Activated CD4-positive, CD25-positive, alpha-beta regulatory T cell (primary cell): ENCODE measurements at regions not wholly inside any gene's neighbourhood (a gene's known extent, or its start where the extent isn't known, plus 50 kb on each side); places are given as distances from the start of the nearest gene placed in this dataset.

ENCODE experiments used
- DNase-seq, 4 experiments: peaks; one replicate each; lab custom pipeline; 2025; lab: John Stamatoyannopoulos, UW

DNA sequence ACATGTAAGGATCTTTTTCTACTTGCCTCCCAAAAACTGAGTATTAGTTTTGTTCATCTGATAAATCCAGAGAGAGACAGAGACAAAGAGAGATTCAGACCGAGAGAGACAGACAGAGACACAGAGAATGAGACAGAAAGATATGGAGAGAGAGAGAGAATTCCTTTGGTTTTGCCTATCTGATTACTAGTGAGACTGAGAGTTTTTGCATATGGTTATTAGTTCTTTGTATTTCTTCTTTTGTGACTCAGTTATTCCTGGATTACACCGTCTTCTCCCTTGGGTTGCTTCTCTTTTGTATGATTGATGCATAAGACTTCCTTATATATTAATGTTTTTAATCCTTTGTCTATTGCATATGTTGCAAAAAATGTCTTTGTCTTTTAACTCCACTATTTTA is 91.2 kb upstream of the SPATA31C2 start:
- DNase-seq: no peak

DNA sequence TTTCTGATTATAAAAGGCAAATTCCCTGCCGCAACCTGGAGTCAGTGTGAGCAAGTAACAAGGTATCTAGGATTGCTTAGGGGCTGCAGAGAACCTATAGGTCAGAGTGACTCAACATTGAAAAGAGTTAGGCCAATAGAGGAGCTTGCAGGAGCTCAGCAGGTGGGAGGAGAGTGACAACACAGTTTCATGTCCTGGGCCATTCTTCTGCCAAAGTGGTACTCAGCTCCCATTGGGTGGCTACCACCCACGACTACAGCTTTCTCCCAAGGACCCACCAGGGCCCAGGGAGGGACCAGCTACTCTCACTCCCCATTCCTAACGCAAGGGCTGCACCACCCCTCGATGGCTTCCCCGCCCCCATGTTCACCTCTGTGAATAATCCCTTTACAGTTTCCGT is 86.7 kb upstream of the SPATA31C2 start:
- no peak for DNase-seq

GRCh38 chr9:88221105-88221504 is 82.8 kb upstream of the SPATA31C2 start:
- no peak for DNase-seq

DNA sequence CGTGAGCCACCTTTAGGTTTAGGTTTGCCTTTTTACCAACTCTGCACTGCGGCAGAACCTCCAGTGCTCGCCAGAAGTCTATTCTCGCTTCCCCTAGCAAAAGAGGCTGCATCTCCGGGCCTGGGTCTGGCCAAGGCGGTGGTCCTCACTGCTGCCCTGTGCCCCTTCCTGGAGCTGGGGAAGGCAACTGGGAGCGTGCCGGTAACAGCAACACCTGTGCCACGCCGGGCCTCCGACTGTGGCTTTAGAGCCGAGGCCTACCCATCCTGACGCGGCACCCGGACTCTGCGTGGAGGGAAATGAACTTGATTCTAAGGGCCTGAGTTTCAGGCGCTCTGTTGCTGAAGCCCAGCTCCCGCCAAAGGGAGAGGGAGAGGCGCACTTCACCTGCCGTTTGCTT is 82.4 kb upstream of the SPATA31C2 start:
- DNase-seq: no peak

DNA sequence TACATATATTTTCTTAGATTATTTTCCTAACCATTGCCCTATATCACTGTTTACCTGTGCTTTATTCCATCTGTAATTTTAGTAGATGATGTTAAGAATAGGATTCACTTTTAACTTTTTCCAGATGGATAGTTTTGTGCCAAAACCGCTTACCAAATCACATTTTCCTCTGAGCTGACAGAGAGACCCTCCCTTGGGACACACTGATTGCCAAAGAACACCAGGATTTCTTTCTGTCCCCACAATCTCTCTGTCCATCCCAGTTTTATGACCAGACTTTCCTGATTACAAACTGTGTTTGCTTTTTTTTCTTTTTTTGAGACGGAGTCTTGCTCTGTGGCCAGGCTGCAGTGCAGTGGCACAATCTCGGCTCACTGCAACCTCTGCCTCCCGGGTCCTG is 81.3 kb upstream of the SPATA31C2 start:
- no peak for DNase-seq

DNA sequence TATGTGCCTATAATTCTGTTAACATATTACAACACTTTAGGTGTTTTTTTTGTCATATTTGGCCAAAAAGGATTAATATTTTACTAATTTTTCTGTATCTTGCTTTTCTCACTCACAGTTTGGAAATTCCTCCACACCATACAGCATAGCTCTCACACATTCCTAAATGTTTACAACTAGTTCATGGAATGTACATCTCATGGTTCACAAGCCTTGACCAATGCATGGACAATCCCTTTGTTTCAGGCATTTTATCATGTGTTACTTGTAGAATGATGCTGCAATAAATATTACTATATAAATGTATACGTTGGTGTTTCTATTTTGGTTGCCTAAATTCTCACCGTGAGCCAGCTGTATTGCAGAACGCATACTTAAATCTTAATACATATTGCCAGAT is 80.5 kb upstream of the SPATA31C2 start:
- no peak for DNase-seq

- no peak for DNase-seq
Measured at GRCh38 chr9:88216126-88216995, 78.1 kb upstream of the SPATA31C2 start.

DNA sequence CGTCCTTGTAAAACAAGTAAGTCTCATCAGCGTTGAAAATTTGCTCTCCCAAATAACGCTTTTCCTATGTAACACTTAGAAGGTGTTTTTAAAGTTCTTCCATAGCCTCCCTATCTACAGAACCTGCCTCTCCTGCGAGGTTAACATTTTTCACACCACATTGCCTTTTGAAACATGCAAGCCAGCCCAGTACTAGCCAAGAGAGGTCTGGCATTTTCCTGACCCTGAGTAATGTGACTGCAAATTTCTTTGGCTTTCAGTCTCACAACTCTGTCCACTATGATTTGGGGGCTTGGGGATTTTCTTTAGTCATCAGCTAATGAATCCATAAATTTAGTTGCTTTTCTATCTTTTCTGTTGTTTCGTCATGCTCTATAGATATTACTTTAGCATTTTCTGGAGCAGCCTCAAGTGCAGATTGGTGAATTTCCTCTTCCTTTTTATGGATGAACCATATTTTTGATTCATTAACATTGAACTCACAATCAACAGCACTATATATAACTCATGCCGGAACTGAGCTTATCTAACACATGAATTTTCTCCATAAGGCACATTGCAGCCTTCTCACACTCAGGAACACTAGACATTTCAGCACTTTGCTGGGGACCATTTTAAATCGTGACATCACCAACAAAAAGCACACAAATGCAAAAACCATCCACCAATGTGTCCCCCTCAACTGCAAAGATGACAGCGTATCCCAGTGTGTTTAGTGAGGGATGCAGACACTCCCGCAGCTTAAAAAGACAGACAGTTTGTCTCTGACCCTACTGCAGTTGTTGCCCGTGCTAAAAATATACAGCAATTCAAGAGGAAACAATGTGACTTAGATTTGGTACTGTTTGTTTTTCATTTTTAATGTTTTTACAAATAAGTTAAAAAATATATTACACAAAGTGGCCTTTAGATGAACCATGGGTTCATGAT is 77.2 kb upstream of the SPATA31C2 start:
- no peak for DNase-seq

DNA sequence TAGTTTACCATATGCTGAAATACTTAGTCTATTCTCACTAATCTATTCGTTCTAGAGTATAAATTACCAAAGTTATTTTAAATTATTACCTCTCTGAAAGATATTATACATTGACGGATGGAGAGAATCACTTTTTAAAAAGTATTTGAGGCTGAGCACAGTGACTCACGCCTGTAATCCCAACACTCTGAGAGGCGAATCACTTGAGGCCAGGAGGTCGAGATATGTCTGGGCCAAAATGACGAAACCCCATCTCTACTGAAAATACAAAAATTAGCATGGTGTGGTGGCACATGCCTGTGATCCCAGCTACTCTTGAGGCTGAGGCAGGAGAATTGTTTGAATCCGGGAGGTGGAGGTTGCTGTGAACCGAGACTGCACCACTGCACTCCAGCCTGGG is 64.0 kb upstream of the SPATA31C2 start:
- no peak for DNase-seq

- DNase-seq: no peak
Measured at GRCh38 chr9:88198341-88198807, 60.1 kb upstream of the SPATA31C2 start.

GRCh38 chr9:88197781-88198340 is 59.6 kb upstream of the SPATA31C2 start:
- no peak for DNase-seq

DNA sequence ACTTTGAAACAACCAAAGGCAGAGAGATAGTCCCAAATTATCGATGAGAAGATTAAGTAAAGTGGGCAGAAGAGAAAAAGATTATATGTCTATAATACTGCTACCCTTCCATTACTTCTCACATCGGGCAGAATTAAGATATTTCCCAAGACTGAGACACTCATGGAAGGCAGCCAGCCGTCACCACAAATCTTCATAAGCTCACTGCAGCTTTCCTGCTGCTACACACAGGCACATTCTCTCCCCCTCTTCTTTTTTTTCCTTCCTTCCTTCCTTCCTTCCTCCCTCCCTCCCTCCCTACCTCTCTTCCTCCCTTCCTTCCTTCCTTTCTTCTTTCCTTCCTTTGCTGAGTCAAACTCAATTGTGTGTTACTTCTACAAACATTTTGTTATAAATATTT is 58.7 kb upstream of the SPATA31C2 start:
- DNase-seq: no peak

DNA sequence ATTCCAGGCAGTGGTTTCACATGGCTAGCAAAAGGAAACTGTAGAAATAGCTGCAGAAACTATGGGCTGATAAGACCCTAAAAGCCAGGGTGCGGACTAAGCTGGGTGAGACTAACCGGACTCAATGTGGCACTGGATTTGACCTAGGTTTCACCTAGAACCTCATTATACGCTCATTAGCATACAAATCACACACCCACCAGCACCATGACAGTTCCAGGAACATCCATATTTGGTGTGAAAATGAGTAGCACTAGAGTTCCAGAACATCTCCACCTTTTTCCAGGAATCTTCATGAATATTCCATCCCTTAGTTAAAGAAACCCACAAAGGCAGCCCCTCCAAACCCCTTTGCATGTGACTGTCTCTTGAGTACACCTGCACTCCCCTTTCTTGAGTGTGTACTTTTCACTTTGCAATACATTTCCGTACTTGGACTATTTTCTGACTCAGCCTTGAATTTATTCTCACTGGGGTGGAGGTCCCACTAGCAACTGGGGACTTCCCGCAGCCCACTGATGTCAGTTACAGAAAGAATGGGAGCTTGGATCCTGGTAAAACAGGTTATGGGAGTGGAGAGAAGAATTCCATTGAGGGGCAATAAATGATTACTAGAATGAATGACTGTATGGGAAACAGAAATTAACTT is 58.0 kb upstream of the SPATA31C2 start:
- no peak for DNase-seq

GRCh38 chr9:88193766-88194165 is 55.5 kb upstream of the SPATA31C2 start:
- no peak for DNase-seq

DNA sequence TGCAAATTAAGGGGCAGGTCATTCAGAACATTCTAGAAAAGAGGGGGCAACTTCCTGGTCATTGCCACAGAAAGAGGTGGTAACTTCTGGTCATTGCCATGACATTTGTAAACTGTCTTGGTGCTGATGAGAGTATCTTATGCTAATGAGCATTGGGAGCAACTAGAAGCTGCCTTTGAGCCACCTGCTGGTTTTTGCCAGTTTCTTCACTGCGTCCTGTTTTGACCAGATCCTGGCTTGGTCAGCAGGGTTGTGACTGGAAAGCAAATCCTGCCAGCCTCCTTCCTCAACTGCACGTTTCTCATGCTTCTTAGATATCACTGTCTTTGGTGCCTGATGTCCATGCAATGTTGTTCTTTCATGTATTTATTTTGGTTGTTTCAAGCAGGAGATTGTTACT is 53.2 kb upstream of the SPATA31C2 start:
- DNase-seq: no peak

- DNase-seq: no peak
Measured at GRCh38 chr9:88189371-88189770, 51.1 kb upstream of the SPATA31C2 start.
